Suprapubic skin (tissue), 3 donors: ENCODE measurements at regions not wholly inside any gene's neighbourhood (a gene's known extent, or its start where the extent isn't known, plus 50 kb on each side); places are given as distances from the start of the nearest gene placed in this dataset.

Source experiments
- POLR2A ChIP-seq, 2 donors: fragments of 450-650 bp; IDR thresholded peaks; one replicate each; pipeline ENCODE4 v1.6.1; 2017; ENCODE audit warnings: antibody characterized with exemption in 2 of 2, mild to moderate bottlenecking in 2 of 2, moderate library complexity in 2 of 2
- TF ChIP-seq, protein P1 (sequence below), 2 donors: fragments of 200-600 bp in 1 of 2; fragments of 450-650 bp in 1 of 2; sonication (generic) in 1 of 2; IDR thresholded peaks; one replicate each; pipeline ENCODE4 v1.5.1; 2016 to 2019; ENCODE audit warnings: antibody characterized with exemption in 2 of 2, mild to moderate bottlenecking in 1 of 2, moderate library complexity in 1 of 2

DNA sequence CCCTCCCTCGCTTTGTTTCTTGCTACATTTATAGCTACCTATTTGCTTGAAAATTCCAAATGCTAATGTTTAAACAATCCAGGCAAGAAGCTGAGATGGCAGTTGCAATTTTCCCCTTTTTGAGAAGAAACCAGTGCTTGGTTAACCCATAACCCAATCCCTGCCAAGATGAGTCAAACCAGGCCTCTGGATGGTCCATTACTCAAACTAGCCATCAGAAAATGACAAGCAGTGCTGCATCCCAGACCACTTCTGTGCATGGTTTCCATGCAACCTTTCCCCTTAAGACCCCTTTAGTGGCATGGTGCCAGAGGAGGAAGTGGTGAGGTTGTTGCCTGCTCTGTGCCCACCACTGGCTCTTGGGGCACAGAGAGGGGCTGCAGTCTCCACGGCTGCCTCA is 131.2 kb upstream of the RMP24 start:
- no peak for TF ChIP-seq POLR2A (IDR thresholded peaks at IDR 0.05)
- TF ChIP-seq, protein P1, sequence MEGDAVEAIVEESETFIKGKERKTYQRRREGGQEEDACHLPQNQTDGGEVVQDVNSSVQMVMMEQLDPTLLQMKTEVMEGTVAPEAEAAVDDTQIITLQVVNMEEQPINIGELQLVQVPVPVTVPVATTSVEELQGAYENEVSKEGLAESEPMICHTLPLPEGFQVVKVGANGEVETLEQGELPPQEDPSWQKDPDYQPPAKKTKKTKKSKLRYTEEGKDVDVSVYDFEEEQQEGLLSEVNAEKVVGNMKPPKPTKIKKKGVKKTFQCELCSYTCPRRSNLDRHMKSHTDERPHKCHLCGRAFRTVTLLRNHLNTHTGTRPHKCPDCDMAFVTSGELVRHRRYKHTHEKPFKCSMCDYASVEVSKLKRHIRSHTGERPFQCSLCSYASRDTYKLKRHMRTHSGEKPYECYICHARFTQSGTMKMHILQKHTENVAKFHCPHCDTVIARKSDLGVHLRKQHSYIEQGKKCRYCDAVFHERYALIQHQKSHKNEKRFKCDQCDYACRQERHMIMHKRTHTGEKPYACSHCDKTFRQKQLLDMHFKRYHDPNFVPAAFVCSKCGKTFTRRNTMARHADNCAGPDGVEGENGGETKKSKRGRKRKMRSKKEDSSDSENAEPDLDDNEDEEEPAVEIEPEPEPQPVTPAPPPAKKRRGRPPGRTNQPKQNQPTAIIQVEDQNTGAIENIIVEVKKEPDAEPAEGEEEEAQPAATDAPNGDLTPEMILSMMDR (IDR thresholded peaks at IDR 0.05) = no peak
